GM19239 (cell line): ENCODE measurements at regions not wholly inside any gene's neighbourhood (a gene's known extent, or its start where the extent isn't known, plus 50 kb on each side); places are given as distances from the start of the nearest gene placed in this dataset.

Experiments used
- DNase-seq: peaks from one replicate; pipeline ENCODE4 v3.0.0; 2011; ENCODE audit warnings: low spot score; ENCODE audit not compliant: insufficient read length
- FAIRE-seq: peaks from 2 replicates; lab custom pipeline; 2011; peaks lifted over from hg19 to GRCh38; lab: Jason Lieb, UNC

GRCh38 chr4:140251571-140251970, 97.6 kb upstream of the MAML3 start:
- DNase-seq (no peak), FAIRE-seq (no peak)

DNA sequence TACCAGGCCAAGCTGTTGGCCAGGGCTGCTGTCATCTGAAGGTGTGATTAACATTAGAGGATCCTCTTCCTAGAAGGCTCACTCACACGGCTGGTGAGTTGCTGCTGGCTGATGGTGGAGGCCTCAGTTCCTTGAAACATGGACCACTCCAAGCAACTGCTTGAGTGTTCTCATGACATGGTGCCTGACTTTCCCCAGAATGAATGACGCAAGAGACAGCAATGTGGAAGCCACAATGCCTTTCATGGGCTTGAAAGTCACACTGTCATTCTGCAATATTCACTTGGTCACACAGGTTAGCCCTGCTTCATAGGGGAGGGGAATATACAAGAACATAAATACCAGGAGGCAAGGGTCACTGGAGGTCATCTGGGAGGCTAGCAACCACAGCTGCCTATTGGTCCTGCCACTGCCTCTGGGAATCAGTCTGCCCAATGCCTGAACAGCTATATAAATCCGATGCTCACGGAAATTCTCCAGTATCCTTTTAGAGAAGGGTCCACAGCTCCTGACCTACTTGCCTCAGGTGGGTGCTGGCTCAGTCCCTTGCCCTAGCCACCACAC, 97.1 kb upstream of the MAML3 start:
- DNase-seq, result no peak
- no peak for FAIRE-seq

DNA sequence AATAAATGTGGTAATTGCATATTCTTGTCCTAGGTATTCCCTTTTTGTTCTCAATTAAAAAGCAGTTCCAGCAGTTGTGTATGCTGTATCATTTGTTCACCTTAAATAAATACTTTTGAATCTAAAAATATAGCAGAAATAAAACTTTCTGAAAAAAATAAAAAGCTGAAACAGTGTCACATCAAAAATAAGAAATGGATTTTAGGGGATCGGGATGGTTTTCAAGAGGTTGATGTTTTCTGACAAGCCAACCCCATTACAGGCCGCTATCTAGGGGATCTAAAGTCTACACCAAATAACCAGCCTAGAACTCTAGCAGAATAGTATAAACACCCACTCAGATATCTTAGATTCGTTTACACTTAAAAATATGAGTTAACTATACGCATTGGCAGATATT, 95.4 kb upstream of the MAML3 start:
- no peak for FAIRE-seq

GRCh38 chr4:140247237-140247636, 93.3 kb upstream of the MAML3 start:
- FAIRE-seq (no peak), DNase-seq (no peak)

More for the DNA sequence above, 95.4 kb upstream of the MAML3 start:
- no peak for DNase-seq

DNA sequence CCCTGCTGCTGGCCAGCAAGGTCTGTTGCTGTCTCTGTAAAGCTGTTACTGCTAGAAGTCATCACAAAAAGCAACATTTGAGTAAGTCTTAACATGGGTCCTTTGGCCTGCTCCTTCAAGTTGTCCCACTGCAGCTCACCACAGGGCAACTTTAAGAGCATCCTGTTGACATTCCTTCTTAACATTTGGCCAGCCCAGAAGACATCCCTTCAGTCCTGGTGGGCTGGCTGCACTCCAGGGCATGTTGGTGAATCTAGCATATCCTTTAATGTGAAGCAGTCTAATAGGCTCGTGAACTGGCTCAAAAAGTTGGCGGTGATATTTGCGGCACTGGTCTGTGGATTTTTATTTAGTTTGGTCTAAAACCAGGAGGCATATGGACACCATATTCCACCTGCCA, 92.2 kb upstream of the MAML3 start:
- FAIRE-seq, result no peak
- DNase-seq, result no peak

GRCh38 chr4:140244328-140244727, 90.3 kb upstream of the MAML3 start:
- FAIRE-seq (no peak), DNase-seq (no peak)

GRCh38 chr4:140243278-140243753, 89.3 kb upstream of the MAML3 start:
- peak; percentile 88 for FAIRE-seq
- DNase-seq, result peak; percentile 25

DNA sequence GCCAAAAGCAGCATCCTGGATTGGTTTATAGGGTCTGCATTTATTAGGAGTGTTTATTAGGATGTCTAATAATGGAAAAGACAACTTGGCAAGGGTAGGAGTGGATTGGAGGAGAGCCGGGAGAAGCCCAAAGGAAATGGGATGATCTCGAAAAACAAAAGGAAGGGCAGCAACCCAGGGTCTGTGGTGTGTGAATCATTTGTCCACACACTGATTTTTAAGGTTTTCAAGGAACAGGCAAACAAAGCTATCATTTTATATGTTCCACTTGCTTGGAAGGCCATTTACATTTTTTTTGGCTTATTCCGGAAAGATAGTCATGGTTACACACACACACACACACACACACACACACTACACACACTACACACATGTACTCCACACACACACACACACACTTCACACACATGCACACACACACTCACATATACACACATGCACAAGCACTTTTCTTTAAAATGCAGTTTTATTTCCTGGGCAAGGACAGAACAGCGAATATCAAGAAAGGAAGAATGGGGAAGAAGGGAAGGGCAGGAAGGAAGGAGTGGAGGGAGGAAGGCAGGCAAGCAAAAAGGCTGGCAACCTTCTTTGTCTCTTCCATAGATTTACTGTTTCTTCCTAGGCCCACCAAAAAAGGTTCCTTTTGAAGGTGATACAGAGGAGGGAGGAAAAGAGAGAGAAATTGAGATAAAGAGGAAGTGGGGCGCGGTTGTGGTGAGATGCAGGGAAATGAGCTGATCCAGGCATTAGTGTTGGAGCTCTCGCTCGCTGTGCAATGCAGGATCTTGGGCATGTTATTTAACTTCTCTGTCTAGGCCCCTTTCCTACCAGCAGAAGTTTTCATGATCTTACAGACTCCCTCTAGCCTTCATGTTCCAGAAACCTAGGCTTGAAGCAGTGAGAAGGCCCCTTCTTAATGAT, 88.6 kb upstream of the MAML3 start:
- DNase-seq, result peak; percentile 10
- peak; percentile 21 for FAIRE-seq

- no peak for FAIRE-seq
- DNase-seq, result no peak
Measured at GRCh38 chr4:140240237-140240636, 86.3 kb upstream of the MAML3 start.

GRCh38 chr4:140239311-140239710, 85.3 kb upstream of the MAML3 start:
- FAIRE-seq (no peak), DNase-seq (no peak)

DNA sequence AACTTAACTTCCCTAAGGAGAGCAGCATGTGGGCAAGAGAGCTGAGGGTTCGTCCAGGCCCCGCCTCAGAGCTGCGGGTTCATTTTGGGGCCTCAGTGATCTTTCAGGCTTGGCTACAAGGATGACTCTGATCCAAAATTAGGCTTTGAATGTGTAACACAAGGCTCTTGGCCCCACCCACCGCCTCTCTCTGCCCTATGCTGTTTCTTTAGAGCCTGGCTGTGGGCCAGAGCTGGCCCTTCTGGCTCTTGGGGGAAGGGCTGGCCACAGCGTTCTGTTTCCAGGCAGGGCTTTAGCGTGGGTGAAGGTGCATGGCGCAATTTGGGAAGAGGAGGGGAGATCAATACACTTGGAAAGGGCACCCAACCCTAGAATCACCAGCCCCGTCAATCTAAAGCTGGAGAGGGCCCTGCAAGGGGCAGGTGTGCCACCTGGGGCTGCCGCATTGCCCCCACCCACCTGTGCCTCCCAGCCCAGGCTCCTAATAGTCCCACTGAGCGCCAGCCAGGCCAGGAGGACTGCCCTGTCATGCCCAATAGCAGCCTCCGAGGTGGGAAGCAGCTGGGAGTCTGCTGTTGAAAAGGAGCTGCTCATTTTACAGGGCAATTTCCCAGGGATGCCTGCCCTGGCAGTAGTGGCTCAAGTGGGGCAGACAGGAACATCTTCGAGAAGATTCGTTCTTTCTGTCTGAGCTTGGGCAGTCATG, 84.5 kb upstream of the MAML3 start:
- FAIRE-seq, result no peak
- no peak for DNase-seq

GRCh38 chr4:140237616-140238350, 83.8 kb upstream of the MAML3 start:
- DNase-seq, result no peak
- FAIRE-seq, result no peak

DNA sequence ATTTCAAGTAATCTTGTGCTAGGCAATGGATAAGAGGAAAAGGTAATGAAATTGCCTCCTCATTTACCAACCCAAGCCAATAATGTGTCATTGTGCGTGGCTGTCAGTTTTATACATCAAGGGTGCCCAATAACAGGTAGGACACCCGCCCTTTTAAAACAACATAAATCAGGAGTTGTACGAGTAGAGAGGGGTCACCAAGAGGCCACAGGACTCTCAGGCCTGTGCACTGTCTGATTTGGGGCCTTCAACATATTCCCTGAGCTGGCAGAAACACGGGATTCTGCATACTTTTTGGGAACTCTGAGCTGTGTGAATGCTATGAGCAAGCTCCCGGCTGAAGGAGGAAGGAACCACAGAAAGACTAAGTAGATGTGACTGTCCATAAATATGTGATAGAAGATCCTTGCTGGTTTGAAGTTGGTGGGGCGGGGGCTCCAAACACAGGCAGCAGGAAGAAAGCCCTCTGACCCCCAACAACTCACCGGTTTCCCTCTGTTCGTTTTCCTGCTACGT, 82.7 kb upstream of the MAML3 start:
- FAIRE-seq, result no peak
- DNase-seq, result no peak

- DNase-seq (no peak), FAIRE-seq (no peak)
Measured at GRCh38 chr4:140234697-140235060, 80.7 kb upstream of the MAML3 start.

- FAIRE-seq (no peak), DNase-seq (no peak)
Measured at GRCh38 chr4:140233791-140234696, 80.1 kb upstream of the MAML3 start.

DNA sequence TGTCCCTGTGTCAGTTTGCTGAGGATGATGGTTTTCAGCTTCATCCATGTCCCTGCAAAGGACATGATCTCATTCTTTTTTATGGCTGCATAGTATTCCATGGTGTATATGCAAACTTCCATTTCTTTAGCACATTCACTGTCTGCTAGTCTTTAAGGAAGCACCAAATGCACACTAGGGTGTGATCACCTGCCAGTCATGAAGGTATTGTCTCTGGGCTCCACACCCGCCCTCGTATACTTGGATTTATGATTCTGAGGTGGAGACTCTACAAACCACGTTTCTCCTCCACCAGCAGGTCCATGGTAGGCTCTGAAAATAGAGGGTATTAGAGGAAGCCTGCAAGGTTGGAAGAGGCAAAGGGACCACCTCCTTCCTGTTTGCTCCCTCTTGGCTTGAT, 75.9 kb upstream of the MAML3 start:
- no peak for FAIRE-seq

GRCh38 chr4:140227286-140227685, 73.3 kb upstream of the MAML3 start:
- FAIRE-seq, result no peak
- DNase-seq, result no peak

More for the DNA sequence above, 75.9 kb upstream of the MAML3 start:
- no peak for DNase-seq

- no peak for FAIRE-seq
- DNase-seq, result no peak
Measured at GRCh38 chr4:140223056-140223810, 69.2 kb upstream of the MAML3 start.
